ENCODE measurements at regions not wholly inside any gene's neighbourhood (a gene's known extent, or its start where the extent isn't known, plus 50 kb on each side); places are given as distances from the start of the nearest gene placed in this dataset.

DNA sequence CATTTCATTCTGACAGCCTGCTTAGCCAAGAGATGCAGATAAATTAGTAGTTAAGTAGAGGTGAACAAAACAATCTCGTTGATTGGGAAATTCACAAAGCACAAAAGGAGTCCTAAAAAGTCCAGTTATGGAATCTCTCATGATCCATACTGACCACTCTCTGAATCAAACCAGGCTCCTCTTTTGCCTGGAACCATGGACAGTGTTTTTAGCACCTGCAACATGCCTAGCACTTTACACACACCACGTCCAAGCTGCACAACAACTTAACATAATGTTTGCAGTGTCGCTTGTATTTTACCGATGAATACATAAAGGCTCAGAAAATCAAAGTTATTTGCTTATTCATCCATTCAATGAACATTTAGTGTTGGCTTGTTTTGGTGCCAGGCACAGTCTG lies 101.8 kb upstream of the ST8SIA2 start:
- no peak overlapping the region for H3K4me3 ChIP-seq (ENCODE audit: low read length)
- no peak for DNase-seq (ENCODE audit: low read depth, low spot score)

GRCh38 chr15:92294759-92295158 lies 98.9 kb upstream of the ST8SIA2 start:
- peak; percentile 5 for DNase-seq (ENCODE audit: low read depth, low spot score)
- no peak overlapping the region for H3K4me3 ChIP-seq (ENCODE audit: low read length)

DNA sequence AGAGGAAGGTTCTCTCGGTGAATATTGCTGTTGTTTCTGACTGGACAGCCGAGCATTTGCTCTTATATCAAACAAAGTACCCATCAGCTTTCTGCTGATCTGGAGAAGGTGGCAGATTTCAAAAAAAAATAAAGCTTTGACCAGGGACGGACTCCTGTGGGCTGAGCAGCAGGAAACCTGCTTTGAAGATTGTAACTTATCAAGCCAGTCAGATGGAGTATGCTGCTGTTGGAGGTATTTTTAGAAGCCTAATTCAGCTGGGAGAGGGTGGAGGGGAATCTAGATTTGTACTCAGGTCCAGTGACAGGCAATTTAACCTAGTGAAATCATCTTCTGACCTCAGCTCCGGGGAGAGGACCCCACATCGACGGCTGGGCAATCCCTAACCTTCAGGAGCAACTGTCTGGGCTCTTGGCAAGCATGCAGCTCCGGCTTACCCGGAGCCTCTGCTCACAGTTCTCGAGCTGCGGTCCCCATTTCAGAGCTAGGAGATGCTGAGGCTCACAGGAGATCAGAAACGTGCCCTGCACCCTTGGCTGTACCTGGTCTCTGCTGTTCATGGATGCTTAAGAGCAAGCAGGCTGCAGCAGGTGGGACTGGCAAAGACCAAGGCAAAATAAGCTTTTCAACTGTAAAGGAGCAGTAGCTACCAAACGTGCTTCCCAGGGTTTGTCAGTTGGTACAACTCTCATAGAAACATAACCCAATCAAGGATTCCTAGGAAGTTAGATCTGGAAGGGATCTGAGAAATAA lies 89.3 kb upstream of the ST8SIA2 start:
- H3K4me3 ChIP-seq (ENCODE audit: low read length): no peak overlapping the region
- DNase-seq (ENCODE audit: low read depth, low spot score): no peak

GRCh38 chr15:92305343-92305742 lies 88.3 kb upstream of the ST8SIA2 start:
- H3K4me3 ChIP-seq (ENCODE audit: low read length): no peak overlapping the region
- DNase-seq (ENCODE audit: low read depth, low spot score): no peak

- H3K4me3 ChIP-seq (ENCODE audit: low read length): no peak overlapping the region
- peak; percentile 39 for DNase-seq (ENCODE audit: low read depth, low spot score)
Observed at GRCh38 chr15:92306663-92307062, 87.0 kb upstream of the ST8SIA2 start.

DNA sequence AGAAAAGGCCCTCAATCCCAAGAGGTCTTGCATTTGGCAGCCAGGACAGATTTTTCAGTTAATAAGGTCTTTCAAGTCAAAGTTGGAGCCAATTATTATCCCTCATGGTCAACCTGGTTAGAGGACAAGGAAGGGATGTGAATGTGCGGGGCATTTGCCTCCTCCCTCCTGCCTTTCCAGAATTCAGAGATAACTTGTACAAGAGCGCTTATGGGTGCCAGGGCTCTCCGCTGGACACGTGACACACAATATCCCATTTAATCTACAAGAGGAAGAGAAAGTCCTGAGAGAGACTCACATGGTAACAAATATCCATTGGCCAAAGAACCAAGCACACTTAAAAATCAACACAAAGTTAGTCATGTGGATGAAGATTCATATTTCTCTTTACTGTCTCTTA lies 78.5 kb upstream of the ST8SIA2 start:
- H3K4me3 ChIP-seq (ENCODE audit: low read length): no peak overlapping the region
- DNase-seq (ENCODE audit: low read depth, low spot score): no peak

- no peak for DNase-seq (ENCODE audit: low read depth, low spot score)
- H3K4me3 ChIP-seq (ENCODE audit: low read length): no peak overlapping the region
Observed at GRCh38 chr15:92315595-92316211, 78.0 kb upstream of the ST8SIA2 start.

- DNase-seq (ENCODE audit: low read depth, low spot score): no peak
- no peak overlapping the region for H3K4me3 ChIP-seq (ENCODE audit: low read length)
Observed at GRCh38 chr15:92316586-92317295, 76.9 kb upstream of the ST8SIA2 start.

DNA sequence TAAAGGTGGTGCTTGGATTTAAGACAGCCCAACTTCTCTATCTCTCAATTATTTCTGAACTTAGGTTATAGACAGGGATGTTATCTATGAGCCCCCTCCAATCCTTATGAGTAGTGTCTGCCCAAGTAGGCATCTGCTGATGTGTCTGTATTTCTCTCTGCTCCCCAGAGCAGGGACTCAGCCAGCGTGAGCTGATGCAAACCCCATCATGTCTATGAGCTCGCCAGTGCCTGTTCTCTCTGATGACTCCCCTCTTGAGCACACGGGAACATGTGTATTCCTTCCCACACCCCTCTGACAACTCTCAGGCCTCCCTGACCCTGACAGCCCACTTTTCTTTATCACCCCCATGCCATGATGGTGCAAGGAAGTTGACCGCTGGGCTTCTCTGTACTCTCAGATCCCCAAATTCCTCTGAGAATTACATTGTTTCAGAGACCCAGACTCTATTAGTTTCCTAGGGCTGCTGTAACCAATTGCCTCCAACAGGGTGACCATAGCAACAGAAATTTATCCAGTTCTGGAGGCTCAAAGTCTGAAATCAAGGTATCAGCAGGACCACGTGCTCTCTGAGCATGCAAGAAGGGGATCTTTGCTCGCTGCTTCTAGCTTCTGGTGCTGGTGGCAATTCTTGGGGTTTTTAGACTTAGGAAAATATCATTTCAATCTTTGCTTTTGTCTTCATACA lies 73.5 kb upstream of the ST8SIA2 start:
- no peak for DNase-seq (ENCODE audit: low read depth, low spot score)
- no peak overlapping the region for H3K4me3 ChIP-seq (ENCODE audit: low read length)

DNA sequence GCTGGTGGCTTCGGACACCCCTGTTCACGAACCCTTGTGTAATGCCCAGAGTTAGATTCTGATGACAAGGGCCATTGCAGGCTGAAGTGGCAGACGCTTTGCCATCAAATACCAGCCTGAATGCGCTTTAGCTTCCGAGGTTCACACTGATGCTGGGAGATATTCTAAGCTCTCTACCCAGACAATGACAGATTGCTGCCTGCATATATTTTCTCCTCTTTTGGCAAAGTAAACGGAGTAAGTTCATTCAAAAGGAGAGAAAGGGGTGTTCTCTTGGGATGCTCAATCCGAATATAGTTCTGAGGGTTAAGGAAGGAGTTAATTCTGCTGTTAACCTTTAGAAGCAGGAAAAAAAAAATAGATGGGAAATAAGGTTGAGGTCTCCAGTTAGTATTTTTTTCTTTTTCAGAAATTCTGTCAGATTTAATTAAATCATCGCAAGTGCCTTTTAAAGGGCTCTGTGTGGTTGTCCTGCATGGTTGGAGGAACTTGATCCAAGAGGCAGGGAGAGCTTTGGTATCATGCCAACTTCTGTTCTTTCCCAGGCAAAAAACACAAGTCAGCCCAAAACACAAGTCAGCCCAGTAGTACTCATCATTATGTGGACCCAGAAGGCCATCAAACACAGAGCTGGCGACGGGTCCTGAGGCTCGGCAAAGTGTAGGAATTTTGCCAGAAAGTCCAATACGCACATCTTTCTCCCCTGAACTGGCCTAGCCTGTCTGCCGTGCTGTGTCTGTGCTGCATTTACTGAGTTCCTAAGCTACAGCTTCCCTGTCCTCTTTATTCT lies 70.9 kb upstream of the ST8SIA2 start:
- H3K4me3 ChIP-seq (ENCODE audit: low read length): no peak overlapping the region

DNA sequence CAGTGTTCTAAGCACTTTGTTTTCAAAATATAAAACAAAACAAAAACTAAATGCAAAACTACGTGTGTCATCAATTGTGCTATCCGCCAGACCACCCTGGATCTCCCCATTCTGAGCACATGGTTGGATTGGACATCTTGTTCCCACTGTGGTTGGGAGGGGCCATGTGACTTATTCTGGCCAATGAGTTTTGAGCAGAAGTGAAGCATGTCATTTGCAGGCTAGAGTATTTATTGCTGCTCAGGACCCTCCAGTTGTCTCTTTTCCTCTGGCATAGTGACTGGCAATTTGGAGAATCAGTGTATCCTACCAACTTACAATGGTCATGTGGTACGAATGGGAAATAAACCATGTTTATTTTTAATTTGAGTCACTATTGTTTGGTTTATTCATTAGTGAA lies 70.2 kb upstream of the ST8SIA2 start:
- no peak for DNase-seq (ENCODE audit: low read depth, low spot score)
- H3K4me3 ChIP-seq (ENCODE audit: low read length): no peak overlapping the region

More for the DNA sequence above, 70.9 kb upstream of the ST8SIA2 start:
- no peak for DNase-seq (ENCODE audit: low read depth, low spot score)

DNA sequence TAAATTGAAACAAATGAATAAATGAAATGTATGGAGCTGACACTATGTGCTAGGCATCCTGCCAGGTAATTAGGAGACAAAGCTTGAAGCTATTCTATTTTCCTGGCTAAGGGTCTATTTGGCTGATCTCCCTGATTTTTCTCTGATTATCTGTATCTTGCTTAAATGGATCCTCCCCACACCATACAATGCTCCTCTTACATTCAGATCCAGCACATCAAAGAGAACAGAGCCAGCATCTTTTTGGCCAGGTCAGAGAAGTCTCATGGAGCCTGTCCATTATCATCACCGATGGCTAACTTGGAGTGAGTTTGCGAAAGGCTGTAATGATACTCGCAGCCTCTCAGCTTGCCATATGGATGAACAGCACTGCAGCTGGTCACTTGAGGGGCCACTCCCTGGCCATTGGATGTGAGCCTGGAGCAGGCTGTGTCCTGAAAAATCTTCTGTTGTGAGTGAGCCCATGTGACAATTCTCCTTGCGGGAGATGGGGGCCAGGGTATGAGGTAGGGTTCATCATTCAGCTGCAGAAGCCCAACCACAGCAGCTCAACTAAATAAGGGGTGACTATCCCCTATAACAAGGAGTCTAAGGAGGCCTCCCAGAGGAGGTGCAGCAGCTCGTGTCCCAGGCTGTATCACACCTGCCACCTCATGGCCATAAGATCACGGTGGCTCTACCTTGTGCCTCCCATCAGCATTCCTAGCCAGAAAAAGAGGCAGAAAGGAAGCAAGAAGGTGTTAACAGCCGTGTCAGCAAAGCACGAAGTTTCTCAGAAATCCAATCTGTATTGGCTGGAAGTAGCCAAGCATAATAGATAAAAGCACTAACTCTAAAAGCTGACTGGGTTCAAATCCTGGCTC lies 69.3 kb upstream of the ST8SIA2 start:
- DNase-seq (ENCODE audit: low read depth, low spot score): no peak
- no peak overlapping the region for H3K4me3 ChIP-seq (ENCODE audit: low read length)

DNA sequence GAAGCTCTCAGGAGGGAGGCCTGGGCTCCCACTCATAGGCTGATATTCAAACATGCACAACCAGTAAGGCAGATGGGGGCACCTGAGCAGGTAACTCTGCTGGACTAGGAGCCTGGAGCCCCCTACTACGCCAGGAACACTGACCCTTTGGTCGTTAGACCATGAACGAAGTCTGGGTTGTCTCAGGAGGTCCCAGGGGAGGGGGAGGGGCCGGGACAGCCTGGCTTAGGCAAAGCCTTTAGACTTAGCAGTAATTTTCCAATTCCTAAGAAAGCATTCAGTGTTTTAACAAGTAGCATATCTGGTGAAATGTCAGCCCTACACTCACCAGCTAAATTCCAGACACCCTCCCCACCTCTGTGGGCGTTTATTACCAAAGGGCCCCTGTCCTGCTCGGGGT lies 67.4 kb upstream of the ST8SIA2 start:
- no peak overlapping the region for H3K4me3 ChIP-seq (ENCODE audit: low read length)
- no peak for DNase-seq (ENCODE audit: low read depth, low spot score)

GRCh38 chr15:92327033-92327432 lies 66.6 kb upstream of the ST8SIA2 start:
- no peak for DNase-seq (ENCODE audit: low read depth, low spot score)

GRCh38 chr15:92328207-92328606 lies 65.5 kb upstream of the ST8SIA2 start:
- no peak for DNase-seq (ENCODE audit: low read depth, low spot score)
- H3K4me3 ChIP-seq (ENCODE audit: low read length): no peak overlapping the region

More at GRCh38 chr15:92327033-92327432, 66.6 kb upstream of the ST8SIA2 start:
- no peak overlapping the region for H3K4me3 ChIP-seq (ENCODE audit: low read length)

DNA sequence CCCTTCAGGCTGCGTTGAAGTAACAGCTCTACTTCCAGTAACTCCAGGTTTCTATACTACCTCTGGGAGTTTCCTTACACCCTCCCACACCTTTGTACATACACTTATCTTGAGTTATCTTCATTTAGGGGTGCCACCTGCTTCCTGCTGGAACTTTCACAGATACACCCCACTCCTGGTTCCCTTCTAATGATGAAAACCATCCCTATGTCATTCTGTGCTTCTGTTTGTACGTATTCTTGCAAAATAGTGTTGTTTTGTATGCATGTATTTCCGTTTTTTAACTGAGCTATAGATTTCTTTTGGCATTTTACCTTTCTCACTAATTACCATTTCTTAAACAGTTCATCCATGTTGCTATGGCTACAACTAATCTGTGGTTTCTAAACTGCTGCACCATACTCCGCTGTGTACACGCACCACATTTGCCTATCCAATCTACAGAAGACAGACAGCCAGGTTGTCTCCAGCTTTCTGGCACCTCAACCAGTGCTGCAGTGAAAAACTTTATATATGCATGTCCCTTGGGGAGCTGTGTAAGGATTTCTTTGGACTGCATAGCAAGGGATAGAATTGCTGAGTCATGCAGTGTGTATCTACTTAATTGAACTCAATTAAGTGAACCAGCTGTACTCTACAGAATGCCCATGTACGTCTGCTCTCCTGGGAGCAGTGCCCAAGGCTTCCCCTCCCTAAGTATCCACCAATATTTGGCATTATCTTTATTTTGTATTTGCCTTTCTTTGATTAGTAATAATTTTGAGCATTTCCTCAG lies 61.4 kb upstream of the ST8SIA2 start:
- no peak overlapping the region for H3K4me3 ChIP-seq (ENCODE audit: low read length)
- no peak for DNase-seq (ENCODE audit: low read depth, low spot score)

DNA sequence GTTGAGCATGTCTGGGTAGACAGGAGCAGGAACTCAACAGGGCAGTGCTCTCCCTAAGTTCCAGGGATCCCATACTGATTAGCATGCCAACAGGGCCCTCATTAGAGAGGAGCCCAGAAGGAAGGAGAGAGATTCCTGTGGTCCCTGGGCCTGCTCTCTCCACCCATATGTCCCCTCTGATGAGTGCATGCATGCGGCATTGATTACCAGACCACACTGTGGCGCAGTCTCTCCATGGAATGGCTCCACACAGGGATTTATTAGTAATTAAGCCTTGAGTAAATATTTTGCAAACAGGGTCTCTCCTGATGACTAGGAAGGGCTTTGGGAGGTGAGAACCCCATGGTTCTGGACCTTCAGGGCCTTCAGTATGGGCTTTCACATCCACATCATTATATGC lies 60.0 kb upstream of the ST8SIA2 start:
- DNase-seq (ENCODE audit: low read depth, low spot score): no peak
- H3K4me3 ChIP-seq (ENCODE audit: low read length): no peak overlapping the region
